ENCODE measurements at regions not wholly inside any gene's neighbourhood (a gene's known extent, or its start where the extent isn't known, plus 50 kb on each side); places are given as distances from the start of the nearest gene placed in this dataset.

DNA sequence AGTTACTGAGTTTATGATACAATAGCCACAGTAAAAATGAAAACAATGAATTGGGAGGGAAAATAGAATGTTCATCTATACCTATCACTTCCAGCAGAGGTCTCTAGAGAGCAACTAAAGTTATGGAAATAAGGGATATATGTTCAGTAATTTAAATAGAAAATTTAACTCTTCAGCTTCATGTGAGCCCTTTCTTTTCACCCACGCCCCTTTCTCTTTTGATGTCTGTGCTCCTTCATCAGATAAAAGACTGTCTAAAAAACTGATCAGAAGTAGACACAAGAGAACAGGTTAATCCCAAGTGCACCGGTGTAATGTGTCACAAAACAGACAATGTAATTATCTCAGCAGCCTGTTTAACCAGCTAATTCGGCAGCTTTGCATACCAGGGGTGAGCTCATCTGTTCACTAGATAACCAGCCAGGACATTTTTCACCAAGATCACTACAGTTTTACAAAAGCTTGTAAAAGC, 238.5 kb upstream of the ERBB4 start:
- peak; percentile 42 for TF ChIP-seq CTCF (IDR thresholded peaks at IDR 0.05)
- no peak for ATAC-seq (ENCODE audit: insufficient number of reproducible peaks, low FRiP score, low read depth)

DNA sequence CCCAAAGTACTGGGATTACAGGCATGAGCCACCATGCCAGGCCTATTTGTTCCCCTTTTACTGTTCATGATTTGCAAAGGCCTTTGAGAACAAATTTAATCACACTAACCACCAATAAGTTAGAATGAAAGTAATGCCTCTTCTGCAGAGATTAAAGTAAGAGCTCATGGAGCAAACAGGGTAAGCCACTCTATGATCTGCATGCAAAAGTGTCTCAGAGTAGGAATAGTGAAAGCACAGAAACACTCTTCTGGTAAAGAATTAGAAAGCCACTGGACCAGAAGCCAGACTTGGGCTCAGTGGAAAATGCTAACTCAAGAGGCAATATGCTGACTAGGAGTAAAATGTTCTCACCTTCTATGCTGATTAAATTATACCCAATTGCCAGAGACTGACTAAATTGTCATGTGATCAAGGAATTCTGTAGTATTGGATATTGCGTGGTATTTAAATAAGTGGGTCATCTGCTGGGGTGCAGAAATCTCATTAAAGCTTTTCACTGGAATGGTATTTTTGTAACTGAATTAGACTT, 235.3 kb upstream of the ERBB4 start:
- ATAC-seq (ENCODE audit: insufficient number of reproducible peaks, low FRiP score, low read depth) (no peak), DNase-seq (ENCODE audit: low spot score) (no peak)
- no peaks in the 10 kb centered on the region for H3K36me3 ChIP-seq
- no peaks in the 10 kb centered on the region for H3K27me3 ChIP-seq (replicated peaks; ENCODE audit: insufficient read depth)
- H3K9me3 ChIP-seq, result no peaks in the 10 kb centered on the region
- H3K4me1 ChIP-seq (ENCODE audit: control insufficient read depth in 1 of 2, low read depth in 2 of 2), result no peaks in the 10 kb centered on the region
- no peak for TF ChIP-seq CTCF (IDR thresholded peaks at IDR 0.05)
- no peak overlapping the region for H3K27ac ChIP-seq
- H3K4me3 ChIP-seq, result no peak overlapping the region

More for the DNA sequence above, 238.5 kb upstream of the ERBB4 start:
- Histone ChIP-seq H3K4me3 (no peak overlapping the region), H3K4me1 (ENCODE audit: control insufficient read depth in 1 of 2, low read depth in 2 of 2) (no peaks in the 10 kb centered on the region), H3K27me3 (replicated peaks; ENCODE audit: insufficient read depth) (no peaks in the 10 kb centered on the region), H3K9me3 (no peaks in the 10 kb centered on the region), H3K27ac (no peak overlapping the region), H3K36me3 (no peaks in the 10 kb centered on the region)
- DNase-seq (ENCODE audit: low spot score), result no peak

DNA sequence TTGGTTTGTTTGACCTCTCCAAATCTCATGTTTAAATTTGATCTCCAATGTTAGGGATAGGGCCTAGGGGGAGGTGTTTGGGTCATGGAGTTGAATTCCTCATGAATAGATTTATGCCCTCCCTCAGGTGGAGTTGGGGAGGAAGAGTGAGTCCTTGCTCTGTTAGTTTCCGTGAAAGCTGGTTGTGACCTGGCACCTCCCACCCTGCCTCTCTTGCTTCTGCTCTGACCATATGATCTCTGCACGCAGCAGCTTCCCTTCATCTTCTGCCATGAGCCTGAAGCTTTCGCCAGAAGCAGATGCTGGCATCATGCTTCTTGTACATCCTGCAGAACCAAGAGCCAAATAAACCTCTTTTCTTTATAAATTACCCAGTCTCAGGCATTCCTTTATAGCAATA, 231.6 kb upstream of the ERBB4 start:
- Histone ChIP-seq H3K4me1 (ENCODE audit: control insufficient read depth in 1 of 2, low read depth in 2 of 2) (no peaks in the 10 kb centered on the region), H3K9me3 (no peaks in the 10 kb centered on the region), H3K27ac (no peak overlapping the region), H3K36me3 (no peaks in the 10 kb centered on the region), H3K27me3 (replicated peaks; ENCODE audit: insufficient read depth) (no peaks in the 10 kb centered on the region), H3K4me3 (no peak overlapping the region)
- DNase-seq (ENCODE audit: low spot score) (no peak), ATAC-seq (ENCODE audit: insufficient number of reproducible peaks, low FRiP score, low read depth) (no peak)
- TF ChIP-seq CTCF (IDR thresholded peaks at IDR 0.05), result no peak

GRCh38 chr2:212766921-212767320, 228.3 kb upstream of the ERBB4 start:
- H3K9me3 ChIP-seq, result no peaks in the 10 kb centered on the region
- no peak for ATAC-seq (ENCODE audit: insufficient number of reproducible peaks, low FRiP score, low read depth)
- H3K4me3 ChIP-seq, result no peak overlapping the region

GRCh38 chr2:212752730-212753351, 214.2 kb upstream of the ERBB4 start:
- H3K9me3 ChIP-seq, result peaks cover 3% of the 10 kb centered on the region
- no peak for TF ChIP-seq CTCF (IDR thresholded peaks at IDR 0.05)
- no peak overlapping the region for H3K27ac ChIP-seq
- ATAC-seq (ENCODE audit: insufficient number of reproducible peaks, low FRiP score, low read depth) (no peak), DNase-seq (ENCODE audit: low spot score) (no peak)
- H3K27me3 ChIP-seq (replicated peaks; ENCODE audit: insufficient read depth), result no peaks in the 10 kb centered on the region
- no peak overlapping the region for H3K4me3 ChIP-seq
- no peaks in the 10 kb centered on the region for H3K36me3 ChIP-seq
- no peaks in the 10 kb centered on the region for H3K4me1 ChIP-seq (ENCODE audit: control insufficient read depth in 1 of 2, low read depth in 2 of 2)

More at GRCh38 chr2:212766921-212767320, 228.3 kb upstream of the ERBB4 start:
- H3K36me3 ChIP-seq, result no peaks in the 10 kb centered on the region
- no peak for TF ChIP-seq CTCF (IDR thresholded peaks at IDR 0.05)
- no peak overlapping the region for H3K27ac ChIP-seq
- H3K4me1 ChIP-seq (ENCODE audit: control insufficient read depth in 1 of 2, low read depth in 2 of 2), result no peaks in the 10 kb centered on the region
- no peak for DNase-seq (ENCODE audit: low spot score)
- no peaks in the 10 kb centered on the region for H3K27me3 ChIP-seq (replicated peaks; ENCODE audit: insufficient read depth)
